GM19238 (cell line): ENCODE measurements at regions not wholly inside any gene's neighbourhood (a gene's known extent, or its start where the extent isn't known, plus 50 kb on each side); places are given as distances from the start of the nearest gene placed in this dataset.

ENCODE experiments used
- DNase-seq: peaks from one replicate; pipeline ENCODE4 v3.0.0; 2011; ENCODE audit warnings: low spot score; ENCODE audit not compliant: insufficient read length

DNA sequence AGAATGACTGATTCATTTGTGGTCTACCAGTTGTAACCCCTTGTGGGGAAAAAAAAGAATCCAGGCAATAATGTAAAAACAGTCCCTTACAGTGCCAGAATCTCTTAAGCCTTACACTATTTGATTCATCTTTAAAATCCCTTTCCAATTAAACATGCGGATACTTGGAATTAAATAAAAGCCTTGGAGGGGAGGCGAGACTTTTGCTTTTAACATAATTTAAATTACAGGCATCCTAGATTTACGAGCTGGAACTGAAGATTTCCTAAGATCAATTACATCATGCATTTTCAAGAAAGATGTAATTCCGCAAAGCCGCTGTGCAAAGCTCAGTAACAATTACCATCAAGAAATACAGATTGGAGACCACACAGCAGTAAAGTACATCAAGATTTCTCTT lies 370.2 kb downstream of the MTRR start:
- DNase-seq = no peak

DNA sequence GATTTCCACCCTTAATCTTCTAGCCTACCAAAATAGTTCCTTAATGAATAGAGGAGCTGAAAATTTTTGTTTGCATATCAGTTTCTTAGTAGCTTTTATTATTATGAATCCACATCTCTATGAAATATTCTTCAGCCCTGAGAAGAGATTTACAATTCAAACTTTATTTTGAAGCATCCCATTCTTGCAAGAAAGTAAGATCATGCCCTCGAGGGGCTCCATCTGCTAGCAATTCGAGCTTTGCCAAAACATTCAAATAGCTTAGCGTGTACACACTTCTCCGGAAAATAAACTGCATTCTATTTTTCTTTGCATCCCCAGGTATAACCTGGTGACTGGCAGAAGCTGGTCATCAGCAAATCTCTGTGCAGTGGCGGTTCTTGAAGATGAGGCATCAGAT lies 370.7 kb downstream of the MTRR start:
- no peak for DNase-seq

DNA sequence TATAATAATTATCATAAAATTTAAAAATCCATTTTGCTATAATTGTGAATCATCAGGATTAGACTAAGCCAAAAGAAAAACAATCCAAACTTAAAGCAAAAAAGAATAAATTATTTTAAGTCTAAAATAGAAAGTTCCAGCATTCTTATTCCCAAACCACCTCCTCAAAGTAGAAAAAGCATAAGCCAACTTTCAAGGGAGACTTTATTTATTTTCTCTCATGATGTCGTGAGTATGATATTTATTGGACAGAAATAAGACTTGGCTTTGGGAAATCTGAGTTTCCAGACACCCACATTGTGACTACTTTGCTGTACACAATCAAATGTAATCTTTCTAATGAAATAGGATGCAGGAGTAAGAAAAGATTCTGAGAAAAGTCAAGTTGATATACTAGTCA lies 372.1 kb downstream of the MTRR start:
- DNase-seq = no peak

DNA sequence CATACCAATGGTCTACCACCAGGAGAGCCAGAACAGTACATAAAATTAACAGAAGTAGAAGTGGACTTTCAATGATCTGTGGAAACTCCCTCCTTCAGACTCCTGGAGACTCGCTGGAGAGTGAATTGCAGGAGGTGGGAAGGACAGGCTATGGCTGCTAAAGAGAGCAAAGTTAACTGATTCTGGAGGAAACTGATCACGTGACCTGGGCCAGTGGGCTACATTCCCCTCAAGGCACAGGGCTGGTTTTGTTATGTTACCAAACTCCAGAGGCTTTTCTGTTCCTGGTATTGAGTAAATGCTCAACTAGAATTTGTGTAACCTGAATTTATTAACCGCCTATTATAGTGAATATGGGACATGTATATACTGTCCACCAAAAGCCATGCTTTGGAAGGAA lies 372.6 kb downstream of the MTRR start:
- DNase-seq = no peak

- DNase-seq = no peak
Measured at GRCh38 chr5:8247049-8247899, 378.3 kb downstream of the MTRR start.

DNA sequence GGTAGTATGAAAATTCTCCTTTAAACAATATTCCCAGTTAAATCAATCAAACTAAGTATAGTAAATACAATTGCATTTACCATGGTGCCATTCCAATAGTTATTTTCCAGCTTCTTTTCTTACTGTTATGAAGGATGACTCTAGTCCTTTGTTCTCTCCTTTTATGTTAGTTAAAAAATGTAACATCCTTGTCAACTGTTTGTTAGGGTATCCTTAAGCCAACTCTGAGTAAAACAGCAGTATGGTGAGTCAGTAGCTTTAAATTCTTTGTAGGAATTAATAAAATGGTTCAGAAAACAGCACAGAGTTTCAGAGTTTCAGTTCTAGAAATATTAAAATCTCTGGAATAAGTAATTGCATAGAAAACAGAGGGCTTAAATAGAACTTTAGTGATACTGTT lies 384.4 kb downstream of the MTRR start:
- DNase-seq = no peak

- DNase-seq = no peak
Measured at GRCh38 chr5:8254674-8255073, 385.7 kb downstream of the MTRR start.

GRCh38 chr5:8258801-8259200 lies 389.9 kb downstream of the MTRR start:
- no peak for DNase-seq

GRCh38 chr5:8270246-8270645 lies 401.3 kb downstream of the MTRR start:
- DNase-seq = no peak

GRCh38 chr5:8280711-8281363 lies 411.9 kb downstream of the MTRR start:
- DNase-seq = no peak

DNA sequence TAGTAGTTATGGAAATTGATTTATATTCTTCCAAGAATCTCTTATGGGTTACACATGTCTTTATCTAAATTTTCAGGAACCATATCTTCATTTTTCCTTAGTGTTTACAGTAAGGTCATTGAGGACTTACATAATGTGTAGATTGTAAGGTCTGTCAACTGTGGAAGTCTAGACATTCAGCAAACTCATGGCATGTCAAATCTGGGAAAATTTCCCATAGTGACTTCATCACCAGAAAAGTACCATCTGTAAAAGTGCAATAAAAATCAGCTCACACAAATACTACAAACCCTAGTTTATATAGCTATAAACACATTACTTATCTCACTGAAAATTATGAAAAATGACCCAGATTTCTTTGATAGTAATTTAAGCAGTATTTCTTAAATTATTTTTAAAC lies 419.4 kb downstream of the MTRR start:
- DNase-seq = no peak

DNA sequence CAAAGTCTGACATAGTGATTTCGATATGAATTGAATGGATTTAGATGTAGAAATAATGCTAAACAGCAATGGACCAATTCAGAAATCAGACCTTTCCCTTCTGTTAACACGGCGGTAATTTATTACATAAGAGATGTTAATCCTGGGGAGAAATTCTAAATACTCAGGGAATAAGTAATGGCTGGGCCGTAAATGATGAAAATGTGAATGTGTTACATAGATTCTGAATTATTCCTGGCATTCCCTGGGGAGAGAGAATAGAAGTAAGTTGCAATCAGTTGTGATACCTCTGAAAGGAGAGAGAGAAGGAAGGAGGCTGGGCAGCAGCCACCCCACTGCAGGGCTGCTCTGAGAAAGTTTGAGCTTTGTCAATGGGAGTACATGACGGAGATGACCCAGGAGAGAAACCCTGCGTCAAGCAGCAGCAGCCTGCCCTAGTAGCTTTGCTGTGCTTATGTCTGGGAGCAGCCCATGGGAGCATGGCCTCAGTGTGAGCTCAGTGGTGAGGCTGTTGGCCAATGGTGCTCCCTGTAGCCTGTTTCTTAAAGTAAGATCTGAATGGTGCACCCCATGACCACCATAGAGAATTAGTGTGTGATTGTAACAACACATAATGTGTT lies 420.1 kb downstream of the MTRR start:
- DNase-seq = no peak

GRCh38 chr5:8289779-8290178 lies 420.8 kb downstream of the MTRR start:
- DNase-seq = no peak

GRCh38 chr5:8290721-8291120 lies 421.8 kb downstream of the MTRR start:
- DNase-seq = no peak

- no peak for DNase-seq
Measured at GRCh38 chr5:8291641-8292040, 422.7 kb downstream of the MTRR start.

DNA sequence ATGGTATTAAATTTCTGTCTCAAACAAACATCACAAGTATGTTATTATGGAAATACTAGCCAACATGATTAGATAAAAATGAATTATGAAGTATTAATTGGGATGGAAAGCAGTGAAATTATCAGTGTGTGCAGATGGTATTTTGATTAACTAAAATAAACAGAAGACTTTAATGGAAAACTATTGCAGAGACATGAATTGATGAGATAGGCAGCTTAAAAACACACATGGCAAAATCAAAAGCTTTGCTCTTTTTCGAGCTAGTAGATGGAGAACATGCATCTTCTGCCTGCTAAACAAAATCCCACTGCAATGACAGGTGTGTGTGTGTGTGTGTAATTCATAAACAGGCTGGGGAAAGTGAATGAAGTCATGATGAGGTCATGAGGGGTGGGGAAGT lies 426.2 kb downstream of the MTRR start:
- no peak for DNase-seq

GRCh38 chr5:8299716-8300115 lies 430.8 kb downstream of the MTRR start:
- DNase-seq = no peak

GRCh38 chr5:8304341-8304740 lies 435.4 kb downstream of the MTRR start:
- DNase-seq = no peak

DNA sequence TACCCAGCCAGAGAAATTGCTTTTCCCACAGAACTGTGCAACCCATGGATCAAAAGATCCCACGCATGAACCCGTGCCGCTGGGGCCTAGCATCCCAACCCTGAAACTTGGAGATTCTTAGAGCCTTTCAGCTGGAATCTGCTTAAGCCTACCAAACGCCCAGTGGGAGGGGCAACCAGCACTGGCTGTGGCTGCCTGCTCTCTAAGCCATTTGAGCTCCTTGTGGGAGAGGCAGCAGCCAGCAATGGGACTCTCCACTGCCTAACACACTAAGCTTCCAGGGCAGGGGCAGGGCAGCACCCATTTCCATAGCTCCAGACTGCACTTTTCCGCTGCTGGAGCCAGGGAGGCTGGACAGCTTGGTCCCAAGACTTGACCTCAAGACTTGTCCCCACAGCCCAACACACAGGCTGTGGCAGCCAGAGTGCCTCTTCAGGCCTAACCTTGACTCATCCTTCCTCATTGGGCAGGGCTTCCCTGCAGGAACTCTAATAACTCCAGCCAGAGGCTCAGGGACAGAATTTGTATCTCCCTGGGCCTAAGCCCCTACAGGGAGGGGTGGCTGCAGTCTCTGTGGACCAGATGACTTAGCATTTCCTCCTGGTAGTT lies 437.4 kb downstream of the MTRR start:
- DNase-seq = no peak

DNA sequence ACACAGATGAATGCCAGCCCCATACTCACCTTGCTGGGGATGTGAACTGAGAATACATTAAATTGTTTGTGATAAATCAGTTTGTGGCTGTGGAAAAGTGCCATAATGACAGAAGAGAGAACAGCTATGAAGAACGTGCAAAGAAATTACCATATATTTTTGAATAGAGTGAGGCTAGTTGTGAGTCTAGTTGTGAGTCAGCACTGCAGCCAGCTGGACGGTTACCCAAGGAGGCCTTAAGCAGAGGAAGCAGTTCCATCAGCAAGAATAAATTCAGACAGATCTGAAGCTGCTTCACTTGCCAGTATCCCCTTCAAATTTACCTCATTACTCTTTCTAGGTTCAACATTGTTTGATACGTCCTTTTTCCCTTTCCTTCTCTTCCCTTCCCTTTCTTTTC lies 446.0 kb downstream of the MTRR start:
- no peak for DNase-seq

- no peak for DNase-seq
Measured at GRCh38 chr5:8316608-8317280, 447.8 kb downstream of the MTRR start.

DNA sequence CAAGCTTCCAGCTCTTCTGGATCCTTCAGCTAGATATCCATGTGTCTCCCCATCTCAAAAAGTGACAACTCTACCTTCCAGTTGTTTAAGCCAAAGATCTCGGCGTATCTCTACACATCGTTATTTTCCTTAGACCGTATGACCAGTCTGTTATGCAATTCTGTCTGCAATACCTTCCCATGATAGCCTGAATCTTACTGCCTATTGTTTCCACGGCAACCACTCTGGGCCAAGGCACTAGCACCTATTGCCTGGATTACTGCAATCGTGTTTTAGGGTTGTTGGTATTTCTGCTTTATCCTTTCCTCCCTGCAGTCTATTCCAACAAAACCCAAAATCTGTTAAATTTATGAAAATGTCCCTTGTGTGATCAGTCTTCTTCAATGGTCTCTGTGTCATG lies 448.4 kb downstream of the MTRR start:
- no peak for DNase-seq
